Kidney (tissue), 13 donors: ENCODE measurements at regions not wholly inside any gene's neighbourhood (a gene's known extent, or its start where the extent isn't known, plus 50 kb on each side); places are given as distances from the start of the nearest gene placed in this dataset.

Experiments used
- DNase-seq, 5 donors: peaks; one replicate each; pipeline ENCODE4 v3.0.0-alpha.2; 2013 to 2020
- FAIRE-seq: peaks from 2 replicates; lab custom pipeline; 2012; peaks lifted over from hg19 to GRCh38; lab: Jason Lieb, UNC
- H3K27ac ChIP-seq, 2 donors: one replicate each; pipeline ENCODE4 v1.7.0; 2013; ENCODE audit warnings: low read depth in 2 of 2, low read length in 2 of 2, inconsistent platforms in 1 of 2
- H3K27me3 ChIP-seq: one replicate; pipeline ENCODE4 v1.7.1; 2013; ENCODE audit warnings: low read length, inconsistent platforms; ENCODE audit not compliant: control insufficient read depth, insufficient read depth
- H3K36me3 ChIP-seq, 3 donors: one replicate each; pipeline versions ENCODE4 v1.7.0 to v1.7.1; 2013; ENCODE audit warnings: low read length in 3 of 3, control low read depth in 1 of 3, inconsistent platforms in 1 of 3; ENCODE audit not compliant: insufficient read depth in 3 of 3, control insufficient read depth in 2 of 3
- H3K4me1 ChIP-seq, 3 donors: one replicate each; pipeline versions ENCODE4 v1.7.0 to v1.7.1; 2013; ENCODE audit warnings: low read length in 3 of 3, inconsistent platforms in 1 of 3, low read depth in 1 of 3; ENCODE audit not compliant: control insufficient read depth in 2 of 3, insufficient read depth in 2 of 3
- H3K4me3 ChIP-seq, 3 donors: one replicate each; pipeline versions ENCODE4 v1.7.0 to v1.8.1; 2013; ENCODE audit warnings: low read length in 3 of 3, control low read depth in 1 of 3, inconsistent platforms in 1 of 3
- H3K9ac ChIP-seq, 3 donors: one replicate each; pipeline versions ENCODE4 v1.7.0 to v1.7.1; 2013; ENCODE audit warnings: low read length in 3 of 3, control low read depth in 1 of 3, inconsistent platforms in 1 of 3
- H3K9me3 ChIP-seq, 3 donors: one replicate each; pipeline versions ENCODE4 v1.7.0 to v1.7.1; 2013; ENCODE audit warnings: low read length in 3 of 3, control low read depth in 1 of 3, inconsistent platforms in 1 of 3; ENCODE audit not compliant: control insufficient read depth in 2 of 3, insufficient read depth in 1 of 3
- intact Hi-C: fragments of 100-400 bp; cut with DNase I; formaldehyde crosslinking; loops from one replicate; pipeline ENCODE4 v1.11.1; 2022
- TF ChIP-seq, protein P1 (sequence below): IDR thresholded peaks from 3 replicates; pipeline ENCODE4 v1.5.1; 2012; ENCODE audit warnings: mild to moderate bottlenecking, moderate library complexity, borderline replicate concordance; ENCODE audit not compliant: insufficient read depth; ENCODE audit errors: extremely low read depth
- donor health status: control.
- donor health status: control.
- donor health status: control.
- donor health status: control.
- donor health status: control.
- donor health status: DM: yes; HTN: yes; CAD: no.
- donor health status: Normal renal cell carcinoma (clear cell type).

- no peak for DNase-seq
- Histone ChIP-seq H3K4me1 (no peaks in the 10 kb centered on the region), H3K27me3 (no peaks in the 10 kb centered on the region), H3K9ac (no peak overlapping the region), H3K9me3 (no peaks in the 10 kb centered on the region), H3K4me3 (no peak overlapping the region), H3K27ac (no peak overlapping the region), H3K36me3 (no peaks in the 10 kb centered on the region)
- no peak for FAIRE-seq
- TF ChIP-seq, protein P1, sequence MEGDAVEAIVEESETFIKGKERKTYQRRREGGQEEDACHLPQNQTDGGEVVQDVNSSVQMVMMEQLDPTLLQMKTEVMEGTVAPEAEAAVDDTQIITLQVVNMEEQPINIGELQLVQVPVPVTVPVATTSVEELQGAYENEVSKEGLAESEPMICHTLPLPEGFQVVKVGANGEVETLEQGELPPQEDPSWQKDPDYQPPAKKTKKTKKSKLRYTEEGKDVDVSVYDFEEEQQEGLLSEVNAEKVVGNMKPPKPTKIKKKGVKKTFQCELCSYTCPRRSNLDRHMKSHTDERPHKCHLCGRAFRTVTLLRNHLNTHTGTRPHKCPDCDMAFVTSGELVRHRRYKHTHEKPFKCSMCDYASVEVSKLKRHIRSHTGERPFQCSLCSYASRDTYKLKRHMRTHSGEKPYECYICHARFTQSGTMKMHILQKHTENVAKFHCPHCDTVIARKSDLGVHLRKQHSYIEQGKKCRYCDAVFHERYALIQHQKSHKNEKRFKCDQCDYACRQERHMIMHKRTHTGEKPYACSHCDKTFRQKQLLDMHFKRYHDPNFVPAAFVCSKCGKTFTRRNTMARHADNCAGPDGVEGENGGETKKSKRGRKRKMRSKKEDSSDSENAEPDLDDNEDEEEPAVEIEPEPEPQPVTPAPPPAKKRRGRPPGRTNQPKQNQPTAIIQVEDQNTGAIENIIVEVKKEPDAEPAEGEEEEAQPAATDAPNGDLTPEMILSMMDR, result no peak
- intact Hi-C loops, result no loop called here
Observed at GRCh38 chr16:80294172-80294571, 246.6 kb upstream of the DYNLRB2 start.

- no peaks in the 10 kb centered on the region for H3K27me3 ChIP-seq
- H3K36me3 ChIP-seq, result no peaks in the 10 kb centered on the region
- no peak overlapping the region for H3K9ac ChIP-seq
- H3K4me1 ChIP-seq, result no peaks in the 10 kb centered on the region
- H3K4me3 ChIP-seq, result no peak overlapping the region
- DNase-seq (no peak), FAIRE-seq (no peak)
- intact Hi-C loops, result no loop called here
- no peak overlapping the region for H3K27ac ChIP-seq
- H3K9me3 ChIP-seq, result no peaks in the 10 kb centered on the region
- TF ChIP-seq, protein P1, result no peak
Observed at GRCh38 chr16:80288616-80289015, 252.2 kb upstream of the DYNLRB2 start.

GRCh38 chr16:80287674-80288073 is 253.1 kb upstream of the DYNLRB2 start:
- FAIRE-seq, result no peak
- H3K4me1 ChIP-seq, result no peaks in the 10 kb centered on the region
- intact Hi-C loops, result no loop called here

DNA sequence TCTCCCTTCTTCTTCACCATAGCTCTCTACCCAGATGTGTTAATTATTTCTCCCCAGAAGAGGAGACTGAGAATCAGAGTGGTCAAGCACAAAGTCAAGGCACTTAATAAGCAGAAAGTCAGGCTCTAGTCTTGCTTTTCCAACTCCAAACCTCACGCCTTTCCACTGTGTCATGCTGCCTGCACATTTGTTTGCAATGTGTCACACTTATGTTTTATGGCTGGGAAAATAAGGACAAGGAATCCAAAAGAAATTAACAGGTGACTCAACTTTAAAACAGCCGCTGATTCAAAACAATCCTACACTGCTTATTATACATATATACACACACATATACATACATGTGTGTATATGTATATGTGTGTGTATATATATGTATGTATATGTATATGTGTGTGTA is 255.7 kb upstream of the DYNLRB2 start:
- intact Hi-C loops, result no loop called here
- FAIRE-seq (no peak), DNase-seq (no peak)
- Histone ChIP-seq H3K27ac (no peak overlapping the region), H3K36me3 (no peaks in the 10 kb centered on the region), H3K27me3 (no peaks in the 10 kb centered on the region), H3K9ac (no peak overlapping the region), H3K9me3 (no peaks in the 10 kb centered on the region), H3K4me1 (no peaks in the 10 kb centered on the region), H3K4me3 (no peak overlapping the region)
- TF ChIP-seq, protein P1, result no peak

More at GRCh38 chr16:80287674-80288073, 253.1 kb upstream of the DYNLRB2 start:
- TF ChIP-seq, protein P1, result no peak
- no peaks in the 10 kb centered on the region for H3K9me3 ChIP-seq
- no peak overlapping the region for H3K4me3 ChIP-seq
- no peak overlapping the region for H3K27ac ChIP-seq
- DNase-seq, result no peak
- H3K36me3 ChIP-seq, result no peaks in the 10 kb centered on the region
- H3K9ac ChIP-seq, result no peak overlapping the region
- no peaks in the 10 kb centered on the region for H3K27me3 ChIP-seq
